ENCODE measurements at regions not wholly inside any gene's neighbourhood (a gene's known extent, or its start where the extent isn't known, plus 50 kb on each side); places are given as distances from the start of the nearest gene placed in this dataset.

GRCh38 chr17:34121311-34121710 lies 133.8 kb upstream of the CCL2 start:
- no peak overlapping the region for H2BK5ac ChIP-seq (ENCODE audit: low read depth, low read length, poor library complexity, severe bottlenecking)
- DNase-seq (no peak), ATAC-seq (ENCODE audit: low read depth) (no peak)
- no peaks in the 10 kb centered on the region for H3K4me1 ChIP-seq (ENCODE audit: control insufficient read depth, insufficient read depth, low read length)
- H3K23ac ChIP-seq (ENCODE audit: low read depth, low read length): no peak overlapping the region
- in situ Hi-C loops (cut with MboI; ENCODE audit: low sequenced_read_pairs) (no loop called here), intact Hi-C loops (cut with micrococcal nuclease) (no loop called here), dilution Hi-C loops (cut with HindIII; ENCODE audit: low sequenced_read_pairs, unreplicated experiment) (no loop called here)
- no peak overlapping the region for H3K14ac ChIP-seq (replicated peaks; ENCODE audit: low read depth, low read length)
- no peak overlapping the region for H3K4me2 ChIP-seq (ENCODE audit: low read depth, low read length)
- TF ChIP-seq RAD21 (IDR thresholded peaks at IDR 0.05; ENCODE audit: low read length) (no peak), MAZ (IDR thresholded peaks at IDR 0.05; ENCODE audit: borderline replicate concordance, low read depth, low read length) (no peak), CHD1 (IDR thresholded peaks at IDR 0.05; ENCODE audit: low read depth, low read length) (no peak), MXI1 (IDR thresholded peaks at IDR 0.05; ENCODE audit: borderline replicate concordance, low read depth, low read length) (no peak), RFX5 (IDR thresholded peaks at IDR 0.05; ENCODE audit: low read depth, low read length) (no peak), NFE2L2 (IDR thresholded peaks at IDR 0.05; ENCODE audit: low read depth, low read length) (no peak), CTCF (conservative IDR thresholded peaks at IDR 0.05; ENCODE audit: low read depth, low read length) (no peak), USF2 (IDR thresholded peaks at IDR 0.05; ENCODE audit: low read depth, low read length) (no peak), RCOR1 (IDR thresholded peaks at IDR 0.05; ENCODE audit: insufficient replicate concordance, low read length) (no peak), SMC3 (IDR thresholded peaks at IDR 0.05; ENCODE audit: low read depth, low read length) (no peak), ELK1 (IDR thresholded peaks at IDR 0.05; ENCODE audit: borderline replicate concordance, low read depth, low read length) (no peak), FOS (IDR thresholded peaks at IDR 0.05; ENCODE audit: low read depth, low read length) (no peak), POLR2A (IDR thresholded peaks at IDR 0.05; ENCODE audit: low read depth, low read length) (no peak), MAFK (IDR thresholded peaks at IDR 0.05; ENCODE audit: low read depth, low read length) (no peak), CEBPB (IDR thresholded peaks at IDR 0.05; ENCODE audit: low read depth, low read length) (no peak), BHLHE40 (IDR thresholded peaks at IDR 0.05; ENCODE audit: low read depth, low read length) (no peak)
- POLR2A ChIA-PET (ENCODE audit: unreplicated experiment): no interaction called here
- H4K8ac ChIP-seq (ENCODE audit: low read depth in 2 of 2, low read length in 2 of 2): no peak overlapping the region
- no peak overlapping the region for H2BK15ac ChIP-seq (ENCODE audit: low read depth, low read length)
- no peaks in the 10 kb centered on the region for H4K20me1 ChIP-seq (ENCODE audit: insufficient read depth, low read length)
- no peak overlapping the region for H3K56ac ChIP-seq (ENCODE audit: extremely low read depth, insufficient read depth, low read length)
- no peak overlapping the region for H4K5ac ChIP-seq (ENCODE audit: low read depth, low read length)
- H3K27ac ChIP-seq (ENCODE audit: insufficient read depth, low read length): no peak overlapping the region
- no TSS peak for BruUV-seq (replicated peaks)
- no peak overlapping the region for H2AK9ac ChIP-seq (replicated peaks; ENCODE audit: low read depth, low read length, poor library complexity)
- H3K9me1 ChIP-seq (ENCODE audit: insufficient read depth, low read length): no peaks in the 10 kb centered on the region
- no peak overlapping the region for H3K4me3 ChIP-seq (ENCODE audit: insufficient read depth, low read depth, low read length)
- no peaks in the 10 kb centered on the region for H3K79me1 ChIP-seq (ENCODE audit: low read depth in 1 of 2, low read length in 2 of 2)
- H3K27me3 ChIP-seq (ENCODE audit: control insufficient read depth, insufficient read depth, low read length): no peaks in the 10 kb centered on the region
- no peak overlapping the region for H3K9ac ChIP-seq (ENCODE audit: low read depth, low read length)
- no peak overlapping the region for H2BK120ac ChIP-seq (ENCODE audit: low read depth, low read length)
- H3K36me3 ChIP-seq (ENCODE audit: control insufficient read depth, insufficient read depth, low read length): no peaks in the 10 kb centered on the region
- H3K4ac ChIP-seq (ENCODE audit: low read depth, low read length): no peak overlapping the region
- H2AFZ ChIP-seq (replicated peaks; ENCODE audit: low read length, poor library complexity): no peak overlapping the region
- WGBS, 2 experiments (ENCODE audit: extremely low coverage in 2 of 2, insufficient read length in 1 of 2): 12% methylated on average over 3 of the region's 4 CpGs; no CpG with 5 or more reads in 1 of the 2 experiments
- no peak overlapping the region for H2BK20ac ChIP-seq (ENCODE audit: low read depth, low read length)
- H4K91ac ChIP-seq (ENCODE audit: insufficient read depth, low read depth, low read length): no peak overlapping the region
- no peak overlapping the region for H2AK5ac ChIP-seq (ENCODE audit: low read depth, low read length)
- no peaks in the 10 kb centered on the region for H3K9me3 ChIP-seq (ENCODE audit: control insufficient read depth, insufficient read depth, low read length)
- CTCF ChIA-PET: no interaction called here
- no peak overlapping the region for H3K18ac ChIP-seq (ENCODE audit: low read depth, low read length)

Measured in IMR-90 (cell line).